Iris pigment epithelial cell (primary cell): ENCODE measurements at regions not wholly inside any gene's neighbourhood (a gene's known extent, or its start where the extent isn't known, plus 50 kb on each side); places are given as distances from the start of the nearest gene placed in this dataset.

Experiments used
- DNase-seq: peaks from one replicate; pipeline ENCODE4 v3.0.0-alpha.2; 2011; ENCODE audit warnings: low read depth

- DNase-seq: no peak
Measured at GRCh38 chr13:110773480-110773879, 60.0 kb downstream of the ING1 start.

- DNase-seq: no peak
Measured at GRCh38 chr13:110774051-110774450, 60.6 kb downstream of the ING1 start.

GRCh38 chr13:110774490-110774889 lies 61.0 kb downstream of the ING1 start:
- DNase-seq: no peak

GRCh38 chr13:110775576-110775975 lies 62.1 kb downstream of the ING1 start:
- DNase-seq: no peak

GRCh38 chr13:110777251-110777820 lies 63.8 kb downstream of the ING1 start:
- no peak for DNase-seq

GRCh38 chr13:110779022-110779421 lies 65.5 kb downstream of the ING1 start:
- DNase-seq: no peak

- no peak for DNase-seq
Measured at GRCh38 chr13:110780422-110780821, 66.9 kb downstream of the ING1 start.

- DNase-seq: no peak
Measured at GRCh38 chr13:110782185-110782584, 68.7 kb downstream of the ING1 start.

GRCh38 chr13:110784704-110785103 lies 71.2 kb downstream of the ING1 start:
- no peak for DNase-seq

- DNase-seq: no peak
Measured at GRCh38 chr13:110788778-110789177, 75.3 kb downstream of the ING1 start.

- no peak for DNase-seq
Measured at GRCh38 chr13:110789871-110790270, 76.4 kb downstream of the ING1 start.

- DNase-seq: no peak
Measured at GRCh38 chr13:110790371-110790770, 76.9 kb downstream of the ING1 start.

GRCh38 chr13:110794209-110794608 lies 80.7 kb downstream of the ING1 start:
- DNase-seq: no peak

GRCh38 chr13:110797230-110797877 lies 83.9 kb downstream of the ING1 start:
- DNase-seq: no peak

GRCh38 chr13:110798081-110798994 lies 84.8 kb downstream of the ING1 start:
- DNase-seq: no peak

GRCh38 chr13:110799246-110800236 lies 86.0 kb downstream of the ING1 start:
- peak; percentile 66 for DNase-seq

GRCh38 chr13:110801044-110801443 lies 87.5 kb downstream of the ING1 start:
- no peak for DNase-seq

GRCh38 chr13:110802260-110802659 lies 88.8 kb downstream of the ING1 start:
- DNase-seq: no peak

GRCh38 chr13:110806636-110807035 lies 93.1 kb downstream of the ING1 start:
- no peak for DNase-seq

GRCh38 chr13:110807546-110807945 lies 94.0 kb downstream of the ING1 start:
- DNase-seq: no peak

GRCh38 chr13:110808138-110808537 lies 94.6 kb downstream of the ING1 start:
- DNase-seq: no peak
